ENCODE measurements at regions not wholly inside any gene's neighbourhood (a gene's known extent, or its start where the extent isn't known, plus 50 kb on each side); places are given as distances from the start of the nearest gene placed in this dataset.

DNA sequence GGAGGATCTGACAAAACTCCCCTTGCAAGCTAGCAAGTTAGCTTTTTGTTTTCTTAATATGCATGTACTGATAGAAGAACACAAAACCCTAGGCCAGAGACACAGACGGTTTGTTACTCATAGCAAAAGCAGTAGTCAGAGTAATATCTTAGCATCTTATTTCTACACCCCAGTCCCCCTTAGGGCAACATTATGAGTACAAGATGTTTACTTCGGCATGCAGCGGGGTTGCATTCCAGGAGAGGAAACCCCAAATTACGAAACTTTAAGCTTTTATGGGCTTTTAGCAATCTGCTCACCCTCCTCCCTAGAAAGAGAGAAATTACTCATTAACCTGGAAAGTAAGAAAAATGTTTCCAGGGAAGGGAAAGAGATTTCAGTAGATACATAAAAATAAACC lies 1286.9 kb downstream of the EPHA7 start:
- Histone ChIP-seq H3K4me1 (ENCODE audit: control insufficient read depth in 3 of 3, insufficient read depth in 2 of 3, low read depth in 1 of 3, low read length in 2 of 3) (no peaks in the 10 kb centered on the region), H3K4me3 (ENCODE audit: low read depth in 1 of 3, low read length in 3 of 3) (no peak overlapping the region), H3K27ac (ENCODE audit: low read depth in 1 of 3, low read length in 2 of 3) (no peak overlapping the region), H3K9me3 (ENCODE audit: control insufficient read depth in 2 of 2, insufficient read depth in 1 of 2, low read depth in 1 of 2, low read length in 1 of 2) (no peaks in the 10 kb centered on the region), H3K36me3 (ENCODE audit: control insufficient read depth in 3 of 3, insufficient read depth in 2 of 3, low read depth in 1 of 3, low read length in 3 of 3) (no peaks in the 10 kb centered on the region), H3K27me3 (ENCODE audit: control insufficient read depth in 3 of 3, insufficient read depth in 3 of 3, low read length in 3 of 3) (no peaks in the 10 kb centered on the region)
- WGBS, 3 donors = 59 to 81% (median 81%) methylated on average over 4 of the region's 4 CpGs
- DNase-seq (peak in 1 of 2 donors; percentile 2), FAIRE-seq (no peak)

DNA sequence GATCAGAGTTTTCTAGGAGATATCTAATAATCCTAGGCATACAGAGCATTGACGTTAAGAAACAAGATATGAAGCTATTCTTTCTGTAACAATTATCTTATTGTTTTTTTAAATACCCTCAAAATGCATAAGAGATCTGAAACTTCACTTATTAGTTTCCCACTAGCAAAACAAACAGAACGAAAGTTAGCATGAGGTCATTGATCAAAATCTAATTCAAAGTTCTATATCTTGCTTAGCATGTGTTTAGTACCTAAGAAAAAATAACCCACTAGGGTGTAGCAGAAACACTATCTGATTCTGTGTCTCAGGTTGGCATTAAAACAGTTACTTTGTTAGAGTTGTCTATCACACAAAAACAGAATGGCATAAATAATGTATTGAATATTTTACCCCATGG lies 1288.4 kb downstream of the EPHA7 start:
- no peak for DNase-seq
- WGBS, 3 donors = 39 to 72% (median 51%) methylated on average over 2 of the region's 2 CpGs
- Histone ChIP-seq H3K4me3 (ENCODE audit: low read depth in 1 of 3, low read length in 3 of 3) (no peak overlapping the region), H3K4me1 (ENCODE audit: control insufficient read depth in 3 of 3, insufficient read depth in 2 of 3, low read depth in 1 of 3, low read length in 2 of 3) (no peaks in the 10 kb centered on the region), H3K27ac (ENCODE audit: low read depth in 1 of 3, low read length in 2 of 3) (no peak overlapping the region), H3K27me3 (ENCODE audit: control insufficient read depth in 3 of 3, insufficient read depth in 3 of 3, low read length in 3 of 3) (no peaks in the 10 kb centered on the region), H3K36me3 (ENCODE audit: control insufficient read depth in 3 of 3, insufficient read depth in 2 of 3, low read depth in 1 of 3, low read length in 3 of 3) (no peaks in the 10 kb centered on the region), H3K9me3 (ENCODE audit: control insufficient read depth in 2 of 2, insufficient read depth in 1 of 2, low read depth in 1 of 2, low read length in 1 of 2) (no peaks in the 10 kb centered on the region)
- no peak for FAIRE-seq

DNA sequence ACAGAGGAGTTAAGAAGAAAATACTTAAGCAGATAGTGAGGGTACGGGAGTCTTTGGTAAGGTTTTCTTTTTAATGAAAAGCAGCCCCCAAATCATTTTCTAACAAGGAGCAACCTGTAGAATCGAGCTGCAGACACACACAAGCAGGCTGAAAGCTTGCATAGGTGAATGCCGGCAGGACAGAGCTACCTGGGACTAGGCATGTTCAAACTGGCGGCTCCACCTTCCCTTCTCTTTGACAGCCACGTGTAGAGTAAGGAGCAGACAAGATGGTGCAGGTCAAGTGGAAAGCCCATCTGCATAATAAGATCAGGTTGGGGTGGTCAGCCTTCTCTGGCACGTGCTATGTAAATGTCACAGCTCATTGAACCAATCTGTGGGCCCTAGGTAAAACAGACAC lies 1292.4 kb downstream of the EPHA7 start:
- FAIRE-seq = no peak
- Histone ChIP-seq H3K4me1 (ENCODE audit: control insufficient read depth in 3 of 3, insufficient read depth in 2 of 3, low read depth in 1 of 3, low read length in 2 of 3) (peaks cover 0 to 3% (median 0%) of the 10 kb centered on the region in 3 donors), H3K4me3 (ENCODE audit: low read depth in 1 of 3, low read length in 3 of 3) (no peak overlapping the region), H3K27me3 (ENCODE audit: control insufficient read depth in 3 of 3, insufficient read depth in 3 of 3, low read length in 3 of 3) (no peaks in the 10 kb centered on the region), H3K27ac (ENCODE audit: low read depth in 1 of 3, low read length in 2 of 3) (no peak overlapping the region), H3K9me3 (ENCODE audit: control insufficient read depth in 2 of 2, insufficient read depth in 1 of 2, low read depth in 1 of 2, low read length in 1 of 2) (no peaks in the 10 kb centered on the region), H3K36me3 (ENCODE audit: control insufficient read depth in 3 of 3, insufficient read depth in 2 of 3, low read depth in 1 of 3, low read length in 3 of 3) (no peaks in the 10 kb centered on the region)
- DNase-seq = no peak
- 74 to 87% (median 84%) methylated on average over 6 of the region's 6 CpGs for WGBS, 3 donors

DNA sequence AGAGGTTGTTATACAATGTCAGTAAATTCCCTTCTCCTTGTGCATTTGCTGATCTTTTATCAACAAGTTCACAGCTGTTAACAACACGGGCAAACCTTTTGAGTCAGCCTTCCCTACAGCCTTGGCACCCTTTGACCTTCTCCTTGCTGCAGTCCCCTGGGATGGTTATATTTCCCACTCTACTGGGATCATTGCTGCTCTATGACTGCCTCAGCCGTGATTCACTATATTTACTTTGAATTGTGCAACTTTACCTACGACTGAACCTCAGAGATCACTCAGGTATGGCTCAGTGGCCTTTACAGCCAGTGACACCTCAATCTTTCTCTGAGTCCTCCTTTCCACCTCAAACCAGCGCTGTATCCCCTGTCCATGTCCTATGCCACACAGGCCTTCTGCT lies 1293.3 kb downstream of the EPHA7 start:
- H3K4me3 ChIP-seq (ENCODE audit: low read depth in 1 of 3, low read length in 3 of 3) = no peak overlapping the region
- no peaks in the 10 kb centered on the region for H3K27me3 ChIP-seq (ENCODE audit: control insufficient read depth in 3 of 3, insufficient read depth in 3 of 3, low read length in 3 of 3)
- no peaks in the 10 kb centered on the region for H3K36me3 ChIP-seq (ENCODE audit: control insufficient read depth in 3 of 3, insufficient read depth in 2 of 3, low read depth in 1 of 3, low read length in 3 of 3)
- DNase-seq = peak; percentile 47 to 71
- H3K27ac ChIP-seq (ENCODE audit: low read depth in 1 of 3, low read length in 2 of 3) = no peak overlapping the region
- FAIRE-seq = no peak
- 29 to 55% (median 39%) methylated on average over 4 of the region's 4 CpGs for WGBS, 3 donors
- H3K9me3 ChIP-seq (ENCODE audit: control insufficient read depth in 2 of 2, insufficient read depth in 1 of 2, low read depth in 1 of 2, low read length in 1 of 2) = no peaks in the 10 kb centered on the region
- H3K4me1 ChIP-seq (ENCODE audit: control insufficient read depth in 3 of 3, insufficient read depth in 2 of 3, low read depth in 1 of 3, low read length in 2 of 3) = peaks cover 0 to 3% (median 0%) of the 10 kb centered on the region in 3 donors

DNA sequence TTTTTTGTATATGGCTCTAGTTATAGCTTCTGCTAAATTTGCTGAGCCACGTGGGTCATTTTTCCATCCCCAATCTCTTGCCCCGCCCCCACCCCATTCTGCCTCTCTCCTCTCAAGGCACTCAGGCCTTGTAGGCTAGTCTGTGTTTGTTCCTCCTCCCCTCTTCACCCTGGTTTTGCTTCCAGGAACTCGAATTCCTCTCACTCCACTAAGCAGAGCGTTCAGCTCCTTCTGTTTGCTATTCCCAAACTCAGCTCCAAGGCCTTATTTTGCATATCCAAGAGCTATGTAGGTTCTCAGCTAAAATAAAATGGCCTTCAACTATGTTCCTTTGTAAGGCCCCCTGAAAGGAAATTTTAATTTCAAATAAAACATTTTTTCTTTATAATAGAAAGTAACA lies 1293.7 kb downstream of the EPHA7 start:
- H3K27ac ChIP-seq (ENCODE audit: low read depth in 1 of 3, low read length in 2 of 3) = no peak overlapping the region
- WGBS, 3 donors = 56 to 70% (median 66%) methylated on average over 4 of the region's 4 CpGs
- no peaks in the 10 kb centered on the region for H3K36me3 ChIP-seq (ENCODE audit: control insufficient read depth in 3 of 3, insufficient read depth in 2 of 3, low read depth in 1 of 3, low read length in 3 of 3)
- H3K9me3 ChIP-seq (ENCODE audit: control insufficient read depth in 2 of 2, insufficient read depth in 1 of 2, low read depth in 1 of 2, low read length in 1 of 2) = no peaks in the 10 kb centered on the region
- H3K4me1 ChIP-seq (ENCODE audit: control insufficient read depth in 3 of 3, insufficient read depth in 2 of 3, low read depth in 1 of 3, low read length in 2 of 3) = peaks cover 0 to 3% (median 0%) of the 10 kb centered on the region in 3 donors
- DNase-seq (no peak), FAIRE-seq (no peak)
- H3K4me3 ChIP-seq (ENCODE audit: low read depth in 1 of 3, low read length in 3 of 3) = no peak overlapping the region
- no peaks in the 10 kb centered on the region for H3K27me3 ChIP-seq (ENCODE audit: control insufficient read depth in 3 of 3, insufficient read depth in 3 of 3, low read length in 3 of 3)

DNA sequence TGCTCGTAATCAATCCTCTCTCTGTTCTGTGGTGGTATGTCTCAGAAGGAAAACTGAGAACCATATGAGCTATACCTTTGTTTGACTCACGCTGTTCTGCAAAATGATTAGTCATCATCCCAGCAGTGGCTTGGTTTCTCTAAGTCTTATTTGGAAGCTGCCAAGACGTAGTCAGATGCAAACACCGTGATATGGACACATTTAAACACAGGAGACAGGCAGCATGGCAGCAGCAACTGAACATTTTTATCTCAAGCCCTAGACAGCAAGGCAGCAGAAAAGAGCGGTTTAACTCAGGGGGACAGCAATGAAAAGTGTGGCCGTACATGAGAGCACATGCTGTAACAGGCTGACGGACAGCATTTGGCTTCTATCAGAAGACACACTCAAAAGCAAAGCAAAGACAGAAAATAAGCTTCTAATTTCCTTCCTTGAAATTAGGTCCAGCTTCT lies 1295.1 kb downstream of the EPHA7 start:
- DNase-seq (peak in 1 of 2 donors; percentile 2), FAIRE-seq (no peak)
- Histone ChIP-seq H3K4me3 (ENCODE audit: low read depth in 1 of 3, low read length in 3 of 3) (no peak overlapping the region), H3K9me3 (ENCODE audit: control insufficient read depth in 2 of 2, insufficient read depth in 1 of 2, low read depth in 1 of 2, low read length in 1 of 2) (no peaks in the 10 kb centered on the region), H3K4me1 (ENCODE audit: control insufficient read depth in 3 of 3, insufficient read depth in 2 of 3, low read depth in 1 of 3, low read length in 2 of 3) (peaks cover 0 to 3% (median 0%) of the 10 kb centered on the region in 3 donors), H3K36me3 (ENCODE audit: control insufficient read depth in 3 of 3, insufficient read depth in 2 of 3, low read depth in 1 of 3, low read length in 3 of 3) (no peaks in the 10 kb centered on the region), H3K27ac (ENCODE audit: low read depth in 1 of 3, low read length in 2 of 3) (no peak overlapping the region), H3K27me3 (ENCODE audit: control insufficient read depth in 3 of 3, insufficient read depth in 3 of 3, low read length in 3 of 3) (no peaks in the 10 kb centered on the region)
- 61 to 83% (median 67%) methylated on average over 7 of the region's 7 CpGs for WGBS, 3 donors

DNA sequence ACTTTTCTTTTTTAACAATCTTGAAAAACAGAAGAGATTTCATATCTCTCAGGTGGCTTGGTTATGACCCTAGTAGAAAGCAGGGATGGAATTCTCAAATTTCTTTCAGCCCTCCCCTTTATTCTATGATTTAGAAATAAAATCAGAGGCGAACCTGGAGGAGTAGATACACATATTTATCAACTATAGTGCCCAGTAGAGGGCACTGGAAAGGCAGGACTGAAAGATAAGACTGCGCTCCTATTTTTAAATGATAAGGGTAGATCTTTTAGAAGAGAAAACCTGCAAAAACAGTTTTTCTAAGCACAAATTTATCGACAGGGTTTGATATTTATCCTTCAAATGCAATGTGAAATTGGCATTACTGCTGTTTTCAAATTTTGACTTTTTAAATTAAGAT lies 1296.6 kb downstream of the EPHA7 start:
- H3K4me3 ChIP-seq (ENCODE audit: low read depth in 1 of 3, low read length in 3 of 3) = no peak overlapping the region
- no peaks in the 10 kb centered on the region for H3K36me3 ChIP-seq (ENCODE audit: control insufficient read depth in 3 of 3, insufficient read depth in 2 of 3, low read depth in 1 of 3, low read length in 3 of 3)
- H3K9me3 ChIP-seq (ENCODE audit: control insufficient read depth in 2 of 2, insufficient read depth in 1 of 2, low read depth in 1 of 2, low read length in 1 of 2) = no peaks in the 10 kb centered on the region
- 12 to 50% (median 33%) methylated on average over 3 of the region's 3 CpGs for WGBS, 3 donors
- H3K27me3 ChIP-seq (ENCODE audit: control insufficient read depth in 3 of 3, insufficient read depth in 3 of 3, low read length in 3 of 3) = no peaks in the 10 kb centered on the region
- H3K4me1 ChIP-seq (ENCODE audit: control insufficient read depth in 3 of 3, insufficient read depth in 2 of 3, low read depth in 1 of 3, low read length in 2 of 3) = peaks cover 0 to 3% (median 0%) of the 10 kb centered on the region in 3 donors
- FAIRE-seq (no peak), DNase-seq (peak; percentile 6 to 32)
- H3K27ac ChIP-seq (ENCODE audit: low read depth in 1 of 3, low read length in 2 of 3) = no peak overlapping the region

DNA sequence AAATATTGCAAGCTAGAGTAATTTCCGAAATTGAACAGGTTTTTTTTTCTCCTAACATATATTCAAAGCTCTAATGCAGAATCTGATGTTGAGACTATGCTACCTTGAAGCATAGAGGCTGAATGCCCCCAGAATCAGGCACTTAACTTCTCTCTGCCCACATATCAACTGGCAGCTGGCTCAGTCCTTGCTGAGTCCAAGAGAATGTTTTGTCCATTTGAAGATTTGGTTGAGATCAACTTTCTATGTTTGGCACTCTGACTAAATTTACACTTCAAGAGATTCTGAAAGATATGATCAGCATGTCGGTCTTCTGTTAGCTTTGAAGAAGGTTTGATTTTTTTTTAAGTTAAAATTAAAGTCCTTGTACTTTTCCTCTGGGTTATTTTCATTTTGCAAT lies 1298.1 kb downstream of the EPHA7 start:
- Histone ChIP-seq H3K4me1 (ENCODE audit: control insufficient read depth in 3 of 3, insufficient read depth in 2 of 3, low read depth in 1 of 3, low read length in 2 of 3) (peaks cover 0 to 3% (median 0%) of the 10 kb centered on the region in 3 donors), H3K27ac (ENCODE audit: low read depth in 1 of 3, low read length in 2 of 3) (no peak overlapping the region), H3K36me3 (ENCODE audit: control insufficient read depth in 3 of 3, insufficient read depth in 2 of 3, low read depth in 1 of 3, low read length in 3 of 3) (no peaks in the 10 kb centered on the region), H3K4me3 (ENCODE audit: low read depth in 1 of 3, low read length in 3 of 3) (no peak overlapping the region), H3K9me3 (ENCODE audit: control insufficient read depth in 2 of 2, insufficient read depth in 1 of 2, low read depth in 1 of 2, low read length in 1 of 2) (no peaks in the 10 kb centered on the region), H3K27me3 (ENCODE audit: control insufficient read depth in 3 of 3, insufficient read depth in 3 of 3, low read length in 3 of 3) (no peaks in the 10 kb centered on the region)
- no peak for FAIRE-seq
- 66 to 76% (median 74%) methylated on average over 2 of the region's 2 CpGs for WGBS, 3 donors
- DNase-seq = no peak

DNA sequence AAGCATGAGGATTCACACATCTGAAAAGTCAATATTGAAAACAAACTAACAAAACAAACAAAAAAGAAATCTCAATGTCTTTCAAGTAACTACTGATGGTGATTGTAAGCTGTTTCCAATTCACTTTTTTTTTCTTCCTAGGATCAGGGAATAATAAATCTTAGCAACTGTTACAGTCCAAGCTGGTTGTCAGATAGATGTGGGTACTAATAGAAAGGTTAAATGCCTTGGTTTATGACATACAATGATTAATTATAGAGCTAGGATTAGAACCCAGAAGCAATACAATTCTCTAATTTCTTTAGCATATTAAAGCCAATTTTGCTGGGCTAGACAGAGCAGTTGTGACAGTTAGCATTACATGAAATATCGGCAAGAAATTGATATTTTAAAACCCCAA lies 1301.6 kb downstream of the EPHA7 start:
- WGBS, 3 donors = 84 to 91% (median 85%) methylated on average over 1 of the region's 1 CpG
- Histone ChIP-seq H3K4me1 (ENCODE audit: control insufficient read depth in 3 of 3, insufficient read depth in 2 of 3, low read depth in 1 of 3, low read length in 2 of 3) (no peaks in the 10 kb centered on the region), H3K9me3 (ENCODE audit: control insufficient read depth in 2 of 2, insufficient read depth in 1 of 2, low read depth in 1 of 2, low read length in 1 of 2) (no peaks in the 10 kb centered on the region), H3K27ac (ENCODE audit: low read depth in 1 of 3, low read length in 2 of 3) (no peak overlapping the region), H3K36me3 (ENCODE audit: control insufficient read depth in 3 of 3, insufficient read depth in 2 of 3, low read depth in 1 of 3, low read length in 3 of 3) (no peaks in the 10 kb centered on the region), H3K27me3 (ENCODE audit: control insufficient read depth in 3 of 3, insufficient read depth in 3 of 3, low read length in 3 of 3) (no peaks in the 10 kb centered on the region), H3K4me3 (ENCODE audit: low read depth in 1 of 3, low read length in 3 of 3) (no peak overlapping the region)
- no peak for FAIRE-seq
- no peak for DNase-seq
